Ammon's horn (tissue), 1 donor: ENCODE measurements at regions not wholly inside any gene's neighbourhood (a gene's known extent, or its start where the extent isn't known, plus 50 kb on each side); places are given as distances from the start of the nearest gene placed in this dataset.

Experiments
- DNase-seq: peaks from one replicate; pipeline ENCODE4 v3.0.0-alpha.2; 2016; ENCODE audit warnings: low spot score

DNA sequence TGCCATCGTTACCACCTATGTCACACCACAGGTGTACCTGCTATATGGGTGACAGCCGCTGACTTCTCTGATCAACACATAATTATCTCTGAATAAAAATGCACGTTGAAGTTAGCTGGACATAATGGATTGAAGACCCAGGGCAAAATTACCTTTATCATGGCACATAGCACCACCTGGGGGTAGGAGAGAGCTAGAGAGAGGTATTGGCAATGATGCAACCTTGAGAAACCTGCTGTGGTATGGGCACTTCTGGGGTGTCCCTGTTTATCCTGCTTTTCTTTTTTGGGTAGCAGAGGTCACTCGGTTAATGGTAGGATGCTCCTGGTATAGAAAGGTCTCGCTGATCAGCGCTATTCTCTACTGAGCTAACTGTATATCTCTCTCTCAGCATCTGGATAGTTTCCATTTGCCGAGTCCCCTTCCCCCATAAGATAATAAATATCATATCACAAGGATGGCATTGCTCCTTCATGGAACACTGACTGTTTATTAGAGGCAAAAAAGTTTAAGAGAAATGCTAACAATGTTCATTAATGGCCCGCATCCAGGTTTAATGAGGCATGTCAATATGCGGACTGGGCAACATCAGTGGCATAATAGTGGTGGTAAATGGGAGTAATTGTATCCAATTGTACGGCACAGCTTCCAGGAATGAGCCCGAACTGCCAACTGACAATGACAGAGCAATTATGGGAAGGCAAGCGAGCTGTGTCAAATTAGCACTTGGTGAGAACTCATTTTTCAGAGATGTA is 323.1 kb downstream of the TFEC start:
- DNase-seq = peak; percentile 16

DNA sequence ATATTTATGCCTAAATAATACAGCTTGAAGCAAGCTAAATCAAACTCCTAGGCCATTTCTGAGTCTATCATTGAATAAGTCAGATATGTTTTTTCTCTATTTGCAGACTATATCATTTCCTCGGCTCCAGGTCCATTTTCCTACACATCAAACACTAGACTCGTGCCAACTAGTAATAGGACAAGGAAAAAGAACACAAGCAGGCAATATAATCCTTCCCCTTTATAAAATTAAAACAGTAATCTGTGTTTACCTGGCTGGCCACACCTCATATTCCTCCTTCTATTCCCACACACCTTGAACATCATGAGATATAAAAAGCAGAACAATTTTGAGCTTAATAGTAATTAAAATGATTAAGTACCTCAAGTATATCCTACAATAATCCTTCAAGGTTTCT is 325.7 kb downstream of the TFEC start:
- no peak for DNase-seq

DNA sequence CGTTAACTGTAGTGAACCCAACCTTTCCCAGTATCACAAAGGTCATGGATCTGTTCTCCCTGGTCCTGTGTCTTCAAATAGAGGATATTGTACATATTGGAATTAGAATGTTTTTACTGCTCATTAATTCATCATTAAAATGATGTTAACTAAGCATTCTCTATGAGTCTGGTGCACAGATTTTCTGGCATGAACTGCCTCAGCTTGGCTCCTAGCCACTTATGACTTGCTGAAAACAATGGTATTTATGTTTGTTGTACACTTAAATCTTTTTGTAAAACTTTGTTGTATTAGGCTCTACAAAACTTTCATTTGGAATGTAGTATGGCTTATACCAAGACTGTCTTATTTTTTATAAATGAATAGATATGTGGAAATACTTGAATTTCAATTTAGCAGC is 329.4 kb downstream of the TFEC start:
- no peak for DNase-seq

DNA sequence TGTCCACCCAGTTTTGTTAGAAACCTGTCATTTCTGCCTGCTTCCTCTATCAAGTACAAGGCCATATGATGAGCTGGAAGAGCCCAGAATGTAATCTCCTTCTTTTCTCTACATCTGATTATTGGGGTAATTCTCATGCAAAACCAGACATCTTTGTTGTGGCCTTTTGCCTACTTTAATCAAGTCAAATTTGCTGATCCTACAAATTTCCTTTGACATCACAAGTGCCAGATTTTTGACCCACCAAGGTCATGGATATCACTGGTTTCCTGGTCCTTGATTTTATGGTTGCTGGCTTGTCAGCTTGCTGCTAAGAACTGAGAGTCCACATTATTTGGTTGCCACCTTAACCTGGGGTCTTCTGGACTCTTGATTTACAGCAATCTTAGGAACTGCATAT is 336.1 kb downstream of the TFEC start:
- no peak for DNase-seq

DNA sequence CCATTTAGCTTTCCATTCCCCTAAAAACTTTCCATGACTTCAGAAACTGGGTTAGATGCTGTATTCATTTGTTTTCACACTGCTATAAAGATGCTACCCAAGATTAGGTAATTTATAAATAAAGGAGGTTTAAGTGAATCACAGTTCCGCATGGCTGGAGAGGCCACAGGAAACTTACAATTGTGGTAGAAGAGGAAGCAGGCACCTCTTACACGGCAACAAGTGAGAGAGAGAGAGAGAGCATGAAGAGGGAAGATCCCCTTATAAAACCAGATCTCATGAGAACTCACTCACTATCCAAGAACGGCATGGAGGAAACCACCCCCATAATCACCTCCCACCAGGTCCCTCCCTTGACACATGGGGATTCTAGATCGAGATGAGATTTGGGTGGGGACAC is 336.8 kb downstream of the TFEC start:
- no peak for DNase-seq

DNA sequence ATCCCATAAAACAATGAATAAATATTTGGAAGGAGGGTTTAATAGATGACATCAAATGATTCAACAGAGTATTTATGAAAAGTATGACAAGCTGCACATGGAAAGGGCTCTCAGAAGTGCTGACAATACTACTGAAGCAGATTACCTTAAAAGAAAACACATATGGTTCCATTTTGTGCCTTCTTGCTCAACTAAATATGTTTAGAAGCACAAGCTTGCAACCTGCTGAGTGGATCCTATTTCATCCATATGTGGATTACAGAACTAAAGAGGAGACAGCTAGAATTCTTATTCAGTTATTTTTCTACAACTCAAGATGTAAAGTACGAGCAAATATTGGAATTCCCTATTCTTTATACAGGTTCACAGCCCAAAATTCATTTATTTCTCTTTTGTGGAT is 340.6 kb downstream of the TFEC start:
- DNase-seq = no peak

DNA sequence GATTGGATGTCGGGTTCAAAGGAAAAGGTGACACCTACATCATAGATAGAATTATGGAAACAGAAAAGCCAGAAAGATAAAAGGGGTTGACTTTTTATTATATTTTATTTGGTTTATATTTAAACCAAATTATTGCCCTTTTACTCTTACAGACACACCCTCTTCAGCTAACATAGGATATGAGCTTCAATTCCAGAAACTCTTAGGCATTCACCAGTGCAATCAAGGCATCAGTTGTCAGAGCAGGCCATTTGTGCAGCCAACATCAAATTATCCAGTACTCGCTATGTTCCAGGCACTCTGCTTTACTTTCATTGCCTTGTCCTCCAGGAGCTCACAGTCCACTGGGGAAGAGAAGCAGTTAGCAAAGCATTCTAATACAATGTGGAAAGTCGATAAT is 347.5 kb downstream of the TFEC start:
- no peak for DNase-seq

DNA sequence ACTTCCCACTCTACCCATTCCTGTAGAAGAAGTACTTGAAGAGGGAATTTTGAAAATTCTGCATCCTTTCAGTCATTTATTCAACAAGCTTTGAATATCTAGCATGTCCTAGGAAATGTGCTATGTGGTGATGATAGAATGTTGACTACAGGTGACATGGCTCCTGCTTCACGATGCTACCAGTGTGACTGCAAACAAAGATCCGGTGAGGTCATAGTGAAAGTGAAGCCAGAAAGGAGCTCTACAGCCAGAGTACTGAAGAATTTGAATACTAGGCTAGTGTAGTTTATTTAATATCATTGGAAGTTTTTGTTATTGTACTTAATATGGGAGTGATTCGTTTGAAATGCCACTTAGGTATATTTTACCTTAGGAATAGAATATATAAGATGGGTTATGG is 348.1 kb downstream of the TFEC start:
- no peak for DNase-seq

DNA sequence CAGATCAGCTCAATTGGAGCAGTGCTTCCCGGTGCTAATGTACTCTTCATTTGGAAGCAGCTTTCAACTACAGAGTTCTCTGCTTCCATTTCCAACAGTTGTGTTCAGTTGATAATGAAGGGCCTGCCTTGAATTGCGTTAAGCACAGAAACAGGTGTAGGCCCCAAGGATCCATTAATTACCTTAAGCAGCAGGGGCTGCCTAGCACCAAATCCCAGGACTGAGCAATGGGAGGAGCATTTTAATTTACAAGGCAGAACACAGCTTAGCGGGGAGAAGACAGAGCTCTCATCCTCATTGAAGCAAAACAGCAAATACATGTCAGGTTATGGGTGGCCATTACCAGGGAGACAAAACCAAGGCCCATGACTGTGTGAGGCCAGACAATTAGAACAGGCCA is 349.6 kb downstream of the TFEC start:
- no peak for DNase-seq

DNA sequence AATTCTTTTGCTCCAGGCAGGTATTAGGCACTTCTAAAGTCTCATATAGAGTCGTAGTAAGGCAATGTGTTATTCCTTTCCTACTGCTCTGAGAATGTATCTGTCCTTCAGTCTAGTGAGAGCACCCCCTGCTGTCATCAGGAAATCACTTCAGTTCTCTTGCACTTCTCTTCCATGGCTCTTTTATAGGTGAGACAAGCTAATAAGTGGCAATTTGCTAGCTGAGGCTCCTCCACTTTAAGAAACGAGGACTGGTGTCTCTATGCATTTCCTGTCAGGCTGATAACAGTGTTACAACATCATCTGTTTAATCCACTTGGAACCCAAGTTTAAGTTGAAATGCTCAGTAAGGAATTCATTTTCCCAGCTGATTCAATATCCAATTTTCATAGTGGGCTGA is 350.6 kb downstream of the TFEC start:
- peak; percentile 40 for DNase-seq

DNA sequence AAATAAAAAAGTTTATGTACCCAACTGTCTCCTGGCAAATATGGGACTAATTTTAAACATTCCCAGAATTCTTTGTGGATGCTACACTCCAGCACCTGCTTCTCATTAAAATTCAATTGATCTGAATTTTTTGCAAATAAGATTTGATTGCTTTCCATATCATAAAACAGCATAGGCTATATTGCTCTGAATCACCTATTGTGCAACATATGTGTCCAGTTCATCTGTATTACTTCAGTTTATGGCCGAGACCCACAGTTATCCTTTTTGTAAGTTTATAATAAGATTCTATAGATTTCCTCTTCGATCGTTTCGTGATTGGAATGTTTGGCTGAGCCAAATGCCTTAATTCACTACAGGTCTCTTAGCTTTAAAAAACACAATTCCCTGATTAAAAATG is 351.1 kb downstream of the TFEC start:
- DNase-seq = no peak

DNA sequence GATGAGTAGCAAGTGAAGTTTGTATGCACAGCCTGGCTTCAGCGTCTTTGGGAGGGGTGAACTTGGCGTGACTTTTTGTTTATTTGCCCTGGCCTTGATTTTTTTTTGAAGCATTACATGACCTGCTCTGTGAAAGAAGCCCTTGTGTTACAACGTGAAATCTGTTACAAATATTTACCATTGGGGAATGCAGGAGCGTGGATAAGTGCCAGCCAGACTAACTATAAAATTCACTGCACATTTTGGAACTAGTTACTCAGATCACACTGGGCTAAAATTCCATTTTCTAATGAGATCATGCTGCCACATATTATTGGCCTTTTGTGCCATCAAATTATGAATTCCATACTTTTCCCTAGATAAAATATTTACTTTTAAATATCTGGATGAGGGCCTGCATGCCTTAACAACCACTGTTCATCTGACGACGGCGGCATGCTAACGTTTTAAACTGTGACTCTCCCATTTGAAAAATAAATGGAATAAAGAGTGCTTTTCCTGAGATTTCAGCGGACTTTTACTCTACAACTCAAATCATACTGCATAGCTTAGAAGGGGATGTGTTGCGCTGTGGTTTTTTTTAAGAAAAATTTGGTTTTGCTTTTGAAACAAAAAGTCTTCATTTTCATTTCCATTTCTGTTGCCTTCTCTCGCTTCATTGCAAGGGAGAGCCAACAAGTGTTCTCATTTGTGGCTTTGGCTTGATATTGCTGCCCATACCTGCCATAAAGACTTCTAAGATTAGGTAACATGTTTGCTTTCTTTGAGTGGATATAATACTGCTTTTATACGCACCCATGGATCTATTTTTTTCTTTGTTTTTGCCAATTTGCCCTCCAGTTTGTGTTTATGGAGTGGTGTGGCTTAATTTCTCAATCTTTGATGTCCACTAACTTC is 352.2 kb downstream of the TFEC start:
- DNase-seq = no peak

DNA sequence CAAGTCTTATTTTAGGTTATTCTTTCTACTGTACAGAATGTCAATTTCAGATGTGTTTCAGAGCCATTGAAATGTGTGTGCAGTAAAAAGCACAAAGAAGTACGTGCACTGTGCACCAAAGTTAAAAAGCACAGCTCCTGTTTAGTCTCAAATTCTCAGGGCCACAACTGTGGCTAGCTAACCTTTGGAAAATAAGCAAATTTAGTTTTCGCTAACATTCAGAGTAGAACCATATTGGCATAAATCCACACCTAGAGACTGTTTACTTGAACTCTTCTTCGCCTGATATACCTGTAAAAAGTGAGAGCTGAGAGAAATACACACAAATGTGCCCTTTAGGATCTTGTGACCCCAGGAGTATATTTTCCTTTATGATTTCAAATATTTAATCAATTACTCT is 353.9 kb downstream of the TFEC start:
- no peak for DNase-seq

DNA sequence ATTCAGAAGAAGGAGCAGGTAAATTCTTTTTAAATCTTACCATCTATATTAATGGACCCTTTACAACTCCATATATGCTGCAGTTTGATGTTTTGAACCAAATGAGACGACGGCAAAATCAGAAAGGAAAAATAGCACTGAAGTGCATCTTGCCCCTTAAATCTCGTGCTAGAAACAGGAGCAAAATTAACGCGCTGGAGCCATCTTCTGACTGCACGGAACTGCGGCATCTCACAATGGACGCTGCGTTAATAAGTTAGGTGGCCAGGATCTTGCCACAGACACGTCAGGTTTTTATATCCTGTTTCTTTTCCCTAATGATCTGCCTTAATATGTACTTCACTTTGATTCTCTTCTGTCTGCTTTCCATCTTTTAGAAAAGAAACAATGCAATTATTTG is 354.5 kb downstream of the TFEC start:
- peak; percentile 43 for DNase-seq

DNA sequence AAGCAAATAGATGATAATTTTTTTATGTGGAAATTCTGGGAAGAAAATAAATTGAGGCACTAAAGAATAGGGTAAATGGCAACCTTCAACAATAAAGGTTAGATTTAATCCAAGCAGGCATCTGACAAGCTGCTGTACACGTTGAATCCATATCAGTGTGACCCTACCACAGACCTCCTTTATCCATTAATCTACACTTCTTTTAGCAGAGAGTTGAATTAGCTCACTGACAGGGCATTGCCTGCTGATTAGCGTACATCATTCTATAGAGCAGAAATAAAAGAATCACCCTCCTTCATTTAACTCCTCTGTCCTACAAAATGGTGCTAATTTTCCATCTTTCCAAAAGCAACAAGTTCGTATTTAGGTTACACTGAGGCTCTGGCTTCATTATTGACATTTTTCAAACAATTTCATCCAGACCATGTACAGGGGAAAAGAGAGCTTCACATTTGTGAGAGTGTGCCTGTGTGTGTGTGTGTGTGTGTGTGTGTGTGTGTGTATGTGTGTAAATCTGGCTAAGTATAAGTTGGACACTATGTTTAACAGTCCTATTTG is 356.0 kb downstream of the TFEC start:
- no peak for DNase-seq

DNA sequence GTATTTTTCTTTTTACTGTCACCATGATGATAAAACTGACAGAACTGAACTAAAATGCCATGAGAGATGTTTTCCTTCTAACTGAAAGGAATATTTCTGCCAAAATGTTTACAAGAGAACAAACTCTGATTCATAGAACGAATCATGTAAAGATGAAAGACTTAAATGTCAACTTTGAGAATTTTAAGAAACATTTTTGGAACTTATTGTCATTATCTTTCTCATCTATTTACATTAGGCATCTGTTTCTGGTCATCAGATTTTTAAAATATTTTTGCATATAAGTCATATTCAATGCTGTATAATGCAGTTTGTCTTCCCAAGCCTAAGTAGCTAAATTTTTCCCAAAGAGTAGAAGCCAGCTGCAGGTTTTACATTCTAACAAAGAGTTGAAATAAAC is 358.5 kb downstream of the TFEC start:
- no peak for DNase-seq

DNA sequence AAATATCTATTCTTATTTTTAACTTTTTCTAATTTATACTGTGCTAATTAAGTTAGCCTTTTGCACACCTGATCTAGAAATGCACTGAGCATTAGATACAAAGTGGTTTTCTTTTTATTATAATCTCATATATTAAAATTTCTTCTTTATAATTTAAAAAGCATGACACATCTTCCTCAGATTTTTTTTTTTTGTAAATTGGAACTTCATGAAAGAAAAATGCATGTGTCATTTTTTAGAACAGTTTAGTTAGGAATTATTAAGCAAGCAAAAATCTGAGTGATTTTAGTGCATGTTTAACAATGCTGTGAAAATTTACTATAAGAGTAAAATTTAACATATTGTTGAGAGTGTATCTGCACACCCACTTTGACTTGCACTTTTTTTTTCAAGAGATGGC is 367.9 kb downstream of the TFEC start:
- DNase-seq = no peak

DNA sequence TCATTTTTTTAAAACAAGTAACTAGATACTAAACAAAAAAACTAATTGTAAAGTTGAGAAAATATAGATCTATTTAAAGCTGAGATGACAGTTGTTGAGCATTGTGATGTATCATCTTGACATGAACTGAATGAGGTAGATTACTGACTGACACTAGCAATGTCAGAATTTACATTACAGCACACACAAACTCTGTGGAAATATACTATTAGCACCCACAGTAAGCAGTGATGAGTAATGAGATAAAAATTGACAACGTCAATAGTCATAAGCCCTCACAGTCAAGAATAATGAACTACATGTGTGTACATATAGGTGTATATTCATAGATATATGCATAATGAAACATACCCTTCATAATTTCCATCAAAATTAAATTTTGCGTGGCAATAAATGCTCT is 368.4 kb downstream of the TFEC start:
- no peak for DNase-seq

DNA sequence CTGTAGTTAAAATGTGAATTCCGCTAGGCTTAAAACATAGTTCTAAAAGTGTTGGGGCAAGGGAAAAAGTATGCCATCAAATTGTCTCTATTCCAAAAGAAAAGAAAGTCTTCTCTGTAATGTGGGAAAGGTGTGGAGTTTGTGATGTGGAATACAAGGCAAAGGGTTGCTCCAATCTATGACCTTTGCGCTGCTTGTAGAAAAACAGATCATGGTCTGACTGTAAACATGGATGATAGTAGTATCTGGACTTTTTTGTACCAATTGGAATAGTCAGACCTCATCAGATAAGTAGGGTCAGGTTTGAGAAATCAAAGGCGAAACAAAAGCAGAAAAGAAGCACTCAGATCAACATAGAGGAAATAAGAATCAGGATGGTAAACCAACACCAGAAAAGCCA is 372.3 kb downstream of the TFEC start:
- DNase-seq = no peak

DNA sequence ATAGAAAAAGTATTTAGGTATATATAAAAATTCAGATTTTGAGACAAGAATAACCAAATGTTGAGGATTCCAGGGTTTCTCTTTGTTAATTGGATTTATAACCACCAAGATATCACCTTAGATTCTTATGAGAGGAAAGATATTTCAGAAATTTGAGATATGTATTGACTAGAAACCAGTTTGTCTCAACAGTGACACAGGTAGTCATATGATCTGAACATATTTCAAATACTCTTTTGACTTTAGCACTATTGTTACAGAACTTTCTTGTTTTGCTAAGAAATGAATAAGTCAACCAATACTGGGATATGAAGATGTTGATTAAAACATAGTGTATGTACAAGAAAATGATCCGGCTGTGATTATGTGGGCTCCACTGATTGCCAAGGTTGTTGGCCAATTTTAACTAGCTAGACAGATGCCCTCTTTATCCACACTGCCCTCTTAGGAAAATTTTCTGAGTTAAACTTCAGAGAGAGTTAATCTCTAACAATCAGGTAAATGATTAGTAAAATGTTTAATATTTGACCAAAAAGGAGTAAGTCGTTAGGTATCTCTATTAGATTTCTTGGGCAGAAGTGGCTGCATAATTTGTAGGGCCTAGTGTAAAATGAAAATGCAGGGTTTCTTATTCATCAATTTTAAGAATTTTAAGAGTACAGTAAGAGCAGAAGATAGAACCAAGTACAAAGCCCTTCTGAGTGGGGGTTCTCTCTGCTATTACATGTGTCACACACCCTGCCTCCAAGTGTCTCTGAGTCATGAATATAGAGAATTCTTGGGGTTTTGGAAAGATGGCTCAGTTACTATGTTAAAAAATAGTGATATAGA is 376.0 kb downstream of the TFEC start:
- no peak for DNase-seq

DNA sequence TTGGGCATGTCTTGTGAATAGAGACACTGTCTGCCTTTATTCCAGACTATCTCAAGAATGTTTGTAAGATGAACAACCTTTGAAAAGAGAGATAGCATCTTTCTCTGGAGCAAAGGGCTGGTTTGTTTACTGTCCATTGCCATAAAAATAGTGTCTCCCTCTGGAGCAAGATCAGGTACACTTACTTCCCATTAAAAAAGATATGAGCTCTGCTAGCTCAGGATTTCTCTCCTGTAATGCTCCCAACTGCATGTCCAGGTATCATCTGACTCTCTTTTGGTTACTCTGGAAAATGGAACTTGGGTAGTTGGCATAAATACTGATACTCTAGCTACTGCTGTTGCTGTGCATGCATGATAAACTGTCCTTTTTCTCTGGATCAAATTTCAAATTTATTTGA is 381.1 kb downstream of the TFEC start:
- DNase-seq = no peak

DNA sequence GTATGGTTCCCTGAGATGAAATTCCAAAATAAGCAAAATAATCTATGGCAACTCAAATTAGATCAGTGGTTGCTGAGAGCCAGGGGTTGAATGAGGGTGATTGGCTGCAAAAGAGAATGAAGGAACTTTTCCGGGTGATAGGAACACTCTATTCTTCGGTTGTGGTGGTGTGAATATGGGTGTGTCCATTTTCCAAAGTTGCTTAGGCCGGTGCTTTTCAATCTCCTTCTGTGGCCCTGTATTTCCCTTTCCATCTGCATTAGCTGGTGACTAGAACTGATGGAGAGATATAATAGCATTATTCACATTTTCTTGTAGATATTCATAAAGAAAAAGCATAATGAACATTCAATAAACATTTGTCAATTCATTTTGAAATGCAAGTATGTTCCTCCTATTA is 382.9 kb downstream of the TFEC start:
- no peak for DNase-seq
